ENCODE measurements at regions not wholly inside any gene's neighbourhood (a gene's known extent, or its start where the extent isn't known, plus 50 kb on each side); places are given as distances from the start of the nearest gene placed in this dataset.
"Not testable (repeated sequence)": the region's sequence is repeated elsewhere in the genome, so short reads cannot be mapped to it uniquely, and the experiment has no call there.

DNA sequence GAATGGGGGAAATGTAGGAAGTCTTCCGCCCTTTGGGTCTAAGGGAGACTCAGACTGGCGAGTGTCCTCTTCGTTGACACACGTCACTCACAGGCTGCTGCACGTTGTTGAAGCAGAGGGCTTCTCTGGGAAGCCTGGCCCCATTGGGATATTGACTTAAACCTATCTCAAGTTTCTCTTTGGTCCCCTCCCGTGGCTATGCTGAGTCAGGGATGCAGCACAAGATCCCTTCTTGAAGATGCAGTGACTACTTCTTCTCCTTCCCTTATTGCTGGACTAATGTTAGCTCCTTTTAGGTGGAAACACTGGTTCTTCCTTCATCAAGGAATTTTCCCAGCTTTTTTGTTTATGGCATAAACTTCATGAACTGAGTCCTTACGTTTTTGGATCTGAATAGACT is 89.8 kb upstream of the CCDC71L start:
- no peak for DNase-seq

- no peak for DNase-seq
Measured at GRCh38 chr7:106752367-106752766, 91.4 kb upstream of the CCDC71L start.

DNA sequence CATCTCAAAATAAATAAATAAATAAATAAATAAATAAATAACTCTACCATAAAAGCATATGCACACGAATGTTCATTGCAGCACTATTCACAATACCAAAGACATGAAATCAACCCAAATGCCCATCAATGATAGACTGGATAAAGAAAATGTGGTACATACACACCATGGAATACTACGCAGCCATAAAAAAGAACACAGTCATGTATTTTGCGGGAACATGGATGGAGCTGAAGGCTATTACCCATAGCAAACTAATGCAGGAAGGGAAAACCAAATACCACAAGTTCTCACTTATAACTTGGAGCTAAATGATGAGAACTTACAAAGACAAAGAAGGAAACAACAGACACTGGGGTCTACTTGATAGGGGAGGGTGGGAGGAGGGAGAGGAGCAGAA is 94.1 kb upstream of the CCDC71L start:
- DNase-seq: not testable (repeated sequence)

DNA sequence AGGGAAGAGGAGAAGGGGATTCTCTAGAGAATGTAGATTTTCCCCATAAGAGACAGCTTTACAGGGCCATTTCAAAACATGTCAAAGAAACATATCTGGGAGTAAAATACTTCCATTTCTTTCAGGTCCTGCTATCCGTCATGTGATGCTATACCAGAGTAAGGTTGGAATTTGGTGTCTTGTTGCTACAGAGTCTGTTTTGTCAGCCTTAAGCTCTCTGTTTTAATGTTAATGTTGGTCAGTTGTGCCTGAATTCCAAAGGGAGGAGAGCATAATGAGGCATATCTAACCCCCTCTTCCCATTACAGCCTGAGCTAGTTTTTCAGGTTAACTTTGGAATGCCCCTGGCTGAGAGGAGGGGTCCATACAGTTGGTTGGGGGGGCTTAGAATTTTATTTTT is 94.7 kb upstream of the CCDC71L start:
- no peak for DNase-seq

- no peak for DNase-seq
Measured at GRCh38 chr7:106756071-106756470, 95.1 kb upstream of the CCDC71L start.

GRCh38 chr7:106756884-106757283 is 95.9 kb upstream of the CCDC71L start:
- no peak for DNase-seq

DNA sequence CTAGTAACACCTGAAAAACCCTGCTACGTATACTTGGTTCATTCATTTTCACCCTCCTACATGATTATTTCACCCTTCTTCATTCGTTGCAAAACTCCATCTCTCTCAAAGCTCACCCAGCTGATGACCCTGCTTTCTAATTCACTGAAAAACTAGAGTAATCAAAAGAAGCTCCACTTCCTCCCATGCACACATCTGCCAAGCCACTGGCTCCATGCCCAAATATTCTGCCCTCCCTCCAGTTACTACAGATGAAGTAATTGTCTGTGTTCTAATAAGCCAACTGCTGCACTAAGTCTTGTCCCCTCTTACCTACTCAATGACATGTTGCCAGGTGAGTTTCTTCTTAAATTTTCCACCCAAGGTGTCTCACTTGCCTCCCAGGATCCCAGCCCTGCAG is 96.9 kb upstream of the CCDC71L start:
- no peak for DNase-seq

- DNase-seq: not testable (repeated sequence)
Measured at GRCh38 chr7:106762845-106763244, 101.9 kb upstream of the CCDC71L start.

- no peak for DNase-seq
Measured at GRCh38 chr7:106763717-106764116, 101.4 kb upstream of the PIK3CG start.

- no peak for DNase-seq
Measured at GRCh38 chr7:106765727-106766355, 99.2 kb upstream of the PIK3CG start.

DNA sequence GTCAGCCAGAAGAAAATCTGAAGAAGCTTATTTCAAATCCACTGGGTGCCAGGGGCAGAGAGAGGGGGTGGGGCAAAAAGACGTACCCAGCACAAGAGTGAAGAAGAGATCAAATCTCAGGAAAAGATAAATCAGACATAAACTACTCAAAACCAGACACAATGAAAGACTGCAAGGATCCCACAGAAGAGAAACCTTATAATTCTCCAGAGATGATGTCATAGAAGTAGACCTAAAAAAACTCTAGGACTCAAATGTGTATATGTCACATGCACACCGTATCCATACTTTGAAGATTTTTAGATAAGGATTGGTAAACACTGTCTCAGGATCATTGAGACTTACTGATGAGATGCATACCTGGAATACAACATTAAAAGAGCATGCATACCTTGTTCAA is 98.5 kb upstream of the PIK3CG start:
- DNase-seq: no peak

DNA sequence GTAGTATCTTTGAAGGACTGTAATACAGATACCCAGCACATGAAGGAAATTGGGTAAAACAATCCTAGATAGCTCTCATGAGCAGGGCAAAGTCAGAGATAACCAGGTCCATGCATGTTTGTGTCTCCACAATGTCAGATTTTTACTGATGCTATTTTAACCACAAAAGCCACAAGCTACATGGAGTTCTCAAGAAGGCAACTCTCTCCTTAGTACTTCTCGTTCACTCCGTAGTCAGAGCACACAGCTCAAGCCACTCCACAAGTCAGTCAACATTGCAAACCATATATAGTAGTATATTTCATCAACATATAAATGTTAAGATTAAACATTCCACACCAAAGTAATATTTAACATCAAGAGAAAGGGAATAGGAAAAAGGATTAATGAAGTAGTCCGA is 98.0 kb upstream of the PIK3CG start:
- no peak for DNase-seq

- DNase-seq: no peak
Measured at GRCh38 chr7:106767498-106768323, 97.4 kb upstream of the PIK3CG start.

GRCh38 chr7:106768324-106768751 is 96.7 kb upstream of the PIK3CG start:
- DNase-seq: no peak

DNA sequence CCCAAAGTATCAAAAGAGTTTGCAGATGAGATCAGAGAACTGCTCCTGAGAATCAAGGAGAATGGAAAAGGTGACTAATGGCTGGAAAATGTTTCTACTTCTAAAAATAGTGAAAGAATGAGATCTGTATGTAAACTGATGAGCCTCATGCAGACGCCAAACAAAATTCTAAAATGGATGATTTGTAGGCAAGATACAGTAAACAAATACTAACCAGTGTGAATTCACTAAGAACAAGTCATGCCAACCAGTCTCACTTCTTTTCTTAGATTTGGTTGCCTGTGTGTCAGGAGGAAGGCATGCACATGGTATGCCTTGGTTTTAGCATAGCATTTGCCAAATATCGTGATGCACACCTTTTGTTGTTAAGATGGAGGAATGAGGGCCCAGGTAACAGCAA is 94.9 kb upstream of the PIK3CG start:
- DNase-seq: no peak

GRCh38 chr7:106772655-106773108 is 92.4 kb upstream of the PIK3CG start:
- no peak for DNase-seq

DNA sequence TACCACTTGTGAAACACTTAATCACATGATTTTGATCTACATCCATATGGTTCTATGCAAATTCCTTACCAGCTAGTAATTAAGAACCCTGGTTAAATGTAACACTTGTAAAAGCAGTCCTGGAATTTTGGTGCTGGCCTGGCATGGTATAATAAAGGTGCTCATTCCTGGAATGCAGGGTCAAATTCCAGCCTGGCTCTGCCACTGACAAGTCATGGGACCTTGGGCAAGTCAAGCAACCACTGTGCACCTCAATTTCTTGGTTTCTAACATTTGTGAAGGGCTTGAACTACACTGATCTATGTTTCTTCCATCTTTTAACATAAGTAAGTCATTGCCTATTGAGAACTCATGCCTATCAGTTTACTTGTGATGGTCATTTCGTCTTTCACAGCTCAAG is 91.9 kb upstream of the PIK3CG start:
- DNase-seq: no peak

GRCh38 chr7:106773721-106774120 is 91.4 kb upstream of the PIK3CG start:
- DNase-seq: no peak

DNA sequence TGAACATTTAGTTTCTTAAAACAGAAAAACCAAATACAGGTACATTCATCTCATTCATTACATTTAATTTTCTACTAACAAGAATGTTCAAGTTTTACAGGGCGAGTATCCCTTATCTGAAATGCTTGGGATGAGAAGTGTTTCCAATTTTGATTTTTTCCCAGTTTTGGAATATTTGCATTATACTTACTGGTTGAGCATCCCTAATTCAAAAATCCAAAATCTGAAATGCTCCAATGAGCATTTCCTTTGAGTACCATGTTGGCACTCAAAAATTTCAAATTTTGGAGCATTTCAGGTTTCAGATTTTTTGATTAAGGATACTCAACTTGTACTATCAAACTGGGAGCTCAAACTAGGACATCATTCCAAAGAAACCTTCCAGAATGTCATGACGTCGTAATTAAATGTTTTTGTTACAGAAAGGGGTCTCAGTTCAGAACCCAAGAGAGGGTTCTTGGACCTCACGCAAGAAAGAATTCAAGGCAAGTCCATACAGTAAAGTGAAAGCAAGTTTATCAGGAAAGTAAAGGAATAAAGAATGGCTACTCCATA is 90.8 kb upstream of the PIK3CG start:
- no peak for DNase-seq

DNA sequence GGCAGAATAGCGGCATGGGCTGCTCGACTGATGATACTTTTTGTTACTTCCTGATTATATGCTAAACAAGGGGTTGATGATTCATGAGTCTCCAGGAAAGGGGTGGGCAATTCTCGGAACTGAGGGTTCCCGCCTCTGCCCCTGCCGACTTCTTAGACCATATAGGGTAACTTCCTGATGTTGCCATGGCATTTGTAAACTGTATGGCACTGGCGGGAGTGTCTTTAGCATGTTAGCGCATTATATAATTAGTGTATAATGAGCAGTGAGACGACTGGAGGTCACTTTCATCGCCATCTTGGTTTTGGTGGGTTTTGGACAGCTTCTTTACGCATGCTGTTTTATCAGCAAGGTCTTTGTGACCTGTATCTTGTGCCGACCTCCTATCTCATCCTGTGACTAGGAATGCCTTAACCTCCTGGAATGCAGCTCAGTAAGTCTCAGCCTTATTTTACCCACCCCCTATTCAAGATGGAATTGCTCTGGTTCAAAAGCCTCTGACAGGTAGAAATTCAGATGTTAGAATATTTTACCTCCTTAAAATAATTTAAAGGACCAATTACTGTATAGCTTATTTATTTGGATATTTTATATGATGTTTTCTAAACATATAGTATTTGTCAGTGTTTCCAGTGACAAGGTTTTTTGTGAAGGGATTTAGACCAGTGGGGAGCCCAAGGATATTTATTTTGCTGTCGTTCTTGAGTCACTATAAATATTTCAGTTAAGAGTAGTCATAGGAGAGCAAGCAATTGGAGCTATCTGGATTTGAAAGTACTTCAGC is 90.1 kb upstream of the PIK3CG start:
- DNase-seq: peak; percentile 21

DNA sequence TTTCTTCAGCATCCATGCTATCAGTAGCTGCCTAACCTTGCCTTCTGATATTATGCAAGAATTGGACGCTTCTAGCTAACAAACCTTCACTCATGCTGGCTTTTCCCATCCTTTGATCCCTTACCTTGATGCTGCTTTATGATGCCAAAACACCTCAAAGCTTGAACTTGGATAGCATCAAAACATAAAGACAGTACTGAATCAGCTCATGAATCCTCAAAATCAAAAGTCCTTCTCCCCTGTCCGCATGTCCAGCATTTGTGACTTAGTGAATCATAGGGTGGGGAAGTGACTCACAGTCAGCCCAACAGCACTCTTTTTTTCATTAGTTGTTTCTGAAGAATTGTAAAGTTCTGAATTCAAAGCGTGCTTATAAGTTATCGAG is 89.5 kb upstream of the PIK3CG start:
- no peak for DNase-seq

DNA sequence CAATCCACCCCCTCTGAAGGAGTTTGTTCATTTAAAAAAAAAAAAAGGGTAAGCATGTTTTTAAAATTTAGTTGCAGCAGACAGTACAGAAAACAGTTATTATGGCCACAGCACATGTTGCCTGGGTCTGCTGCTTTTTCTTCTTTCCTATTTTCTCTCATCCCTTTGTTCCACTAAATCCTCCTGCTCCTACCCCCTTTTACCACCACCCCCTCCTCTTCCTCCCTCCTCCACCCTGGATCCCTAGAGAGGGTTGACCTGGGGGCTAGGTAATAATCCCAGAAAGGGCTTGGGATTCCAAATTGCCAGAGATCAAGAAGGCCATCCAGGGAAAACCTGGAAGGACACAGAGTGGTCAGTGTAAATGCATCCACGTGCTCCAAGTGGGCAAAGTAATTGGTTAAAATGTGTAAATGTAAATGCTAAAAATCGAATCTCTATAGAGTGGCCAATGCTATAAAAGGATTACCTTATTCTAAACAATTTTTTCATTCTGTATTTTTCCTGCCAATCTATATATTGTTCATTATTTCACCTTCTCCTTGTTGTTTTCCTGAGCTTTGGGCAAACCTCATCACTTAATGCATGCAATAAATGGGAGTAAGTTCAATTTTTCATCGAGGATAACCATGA is 89.0 kb upstream of the PIK3CG start:
- no peak for DNase-seq

Data from stimulated activated CD4-positive, alpha-beta T cell treated with anti-CD3 and anti-CD28 coated beads, Interleukin-12 subunit alpha, Interleukin-12 subunit beta, amount 100 ng/mL, for 4 hours (primary cell).